Upper lobe of right lung (tissue), 1 donor: ENCODE measurements at regions not wholly inside any gene's neighbourhood (a gene's known extent, or its start where the extent isn't known, plus 50 kb on each side); places are given as distances from the start of the nearest gene placed in this dataset.

Experiments
- ATAC-seq: fragments of 200-7000 bp; cut with Tn5 transposase; one replicate; pipeline ENCODE4 v1.9.1; 2020; ENCODE audit warnings: mild to moderate bottlenecking, moderate library complexity
- DNase-seq: peaks from one replicate; pipeline ENCODE4 v3.0.0-alpha.2; 2020
- H3K27ac ChIP-seq: fragments of 200-600 bp; one replicate; pipeline ENCODE4 v1.8.0; 2022
- H3K27me3 ChIP-seq: fragments of 200-600 bp; one replicate; pipeline ENCODE4 v1.8.0; 2022; ENCODE audit warnings: mild to moderate bottlenecking
- H3K36me3 ChIP-seq: fragments of 200-600 bp; one replicate; pipeline ENCODE4 v1.8.0; 2022
- H3K4me1 ChIP-seq: fragments of 200-600 bp; one replicate; pipeline ENCODE4 v1.8.0; 2022
- H3K4me3 ChIP-seq: fragments of 200-600 bp; one replicate; pipeline ENCODE4 v1.8.0; 2022; ENCODE audit warnings: mild to moderate bottlenecking
- H3K9me3 ChIP-seq: fragments of 200-600 bp; one replicate; pipeline ENCODE4 v1.8.0; 2022
- CTCF ChIP-seq: fragments of 200-600 bp; IDR thresholded peaks from one replicate; pipeline ENCODE4 v1.8.0; 2022; ENCODE audit warnings: antibody characterized with exemption
- intact Hi-C: fragments of 100-400 bp; cut with DNase I; formaldehyde crosslinking; loops from one replicate; pipeline ENCODE4 v1.11.0; 2022
- donor health status: DM: no; HTN: yes; CAD: no; lungs with severe emphysema.

DNA sequence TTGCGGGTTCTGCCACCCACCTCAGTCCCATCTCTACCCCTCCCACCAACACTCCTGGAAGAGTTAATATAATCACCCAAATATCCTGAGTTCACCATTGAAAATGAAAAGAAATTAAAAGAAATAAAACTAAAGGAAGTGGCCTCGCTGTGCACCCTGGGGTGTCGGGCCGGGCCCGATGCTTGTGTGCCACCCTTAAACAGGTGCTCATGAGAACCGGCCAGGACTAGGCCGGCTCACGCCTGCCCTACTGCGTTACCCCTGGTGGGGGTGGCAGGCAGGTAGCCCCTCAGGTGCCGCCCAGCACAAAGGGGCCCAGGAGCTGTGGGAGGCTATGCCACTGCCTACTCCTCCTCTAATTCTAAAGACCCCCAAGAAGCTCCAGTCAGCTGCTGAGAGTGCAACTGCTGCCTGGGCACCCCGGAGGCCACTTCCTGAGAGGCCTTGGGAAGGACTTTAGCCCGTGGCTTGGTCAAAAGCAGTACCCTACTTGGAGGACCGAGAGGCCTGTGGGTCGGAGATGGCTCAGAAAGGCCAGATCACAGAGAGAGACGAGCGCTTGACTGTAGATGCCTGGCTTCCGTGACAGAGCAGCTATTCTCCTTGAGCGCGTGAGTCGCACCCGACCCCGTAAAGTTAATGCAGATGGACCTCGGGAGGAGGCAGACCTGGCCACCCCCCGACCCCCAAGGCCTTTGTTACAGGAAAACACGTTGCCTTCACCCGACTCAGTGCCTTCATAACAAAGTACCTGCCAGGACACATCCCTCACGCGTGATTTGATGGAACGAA lies 51.0 kb upstream of the PPP2R2D start:
- no peak for TF ChIP-seq CTCF
- ATAC-seq (no peak), DNase-seq (peak; percentile 49)
- Histone ChIP-seq H3K27ac (no peak overlapping the region), H3K9me3 (no peaks in the 10 kb centered on the region), H3K27me3 (peaks cover 3% of the 10 kb centered on the region), H3K36me3 (no peaks in the 10 kb centered on the region), H3K4me1 (no peaks in the 10 kb centered on the region), H3K4me3 (no peak overlapping the region)
- intact Hi-C loops, result no loop called here

DNA sequence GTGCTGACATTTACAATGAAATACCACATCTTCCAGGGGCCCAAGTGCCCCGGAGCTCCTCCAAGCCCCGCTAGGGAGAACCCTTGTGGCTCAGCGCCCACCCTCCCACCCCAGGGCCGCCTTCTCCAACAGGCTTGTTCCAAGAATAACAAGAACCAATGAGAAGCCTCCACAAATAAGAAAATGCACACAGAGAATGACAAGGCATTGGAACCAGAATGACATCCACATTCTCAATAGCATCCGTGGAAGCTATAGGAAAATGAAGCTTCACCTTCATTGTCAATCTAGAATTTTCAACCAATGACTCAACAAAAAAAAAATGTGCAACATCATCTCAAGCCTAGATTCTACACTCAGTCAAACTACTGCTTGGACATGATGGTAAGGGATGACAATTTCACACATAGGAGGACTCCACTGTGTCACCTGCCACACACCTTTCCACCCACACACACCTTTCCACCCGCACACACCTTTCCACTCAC lies 50.4 kb upstream of the PPP2R2D start:
- Histone ChIP-seq H3K27ac (no peak overlapping the region), H3K9me3 (no peaks in the 10 kb centered on the region), H3K4me3 (no peak overlapping the region), H3K27me3 (peaks cover 7% of the 10 kb centered on the region), H3K4me1 (no peaks in the 10 kb centered on the region), H3K36me3 (no peaks in the 10 kb centered on the region)
- DNase-seq (no peak), ATAC-seq (no peak)
- intact Hi-C loops, result no loop called here
- TF ChIP-seq CTCF, result no peak
